GM23338 (cell line): ENCODE measurements at regions not wholly inside any gene's neighbourhood (a gene's known extent, or its start where the extent isn't known, plus 50 kb on each side); places are given as distances from the start of the nearest gene placed in this dataset.

ENCODE experiments used
- ATAC-seq: fragments of 200-7000 bp; cut with Tn5 transposase; 3 replicates; pipeline ENCODE4 v1.9.1; 2020
- DNase-seq: peaks from one replicate; pipeline ENCODE4 v3.0.0-alpha.2; 2015; ENCODE audit warnings: low spot score
- H2AFZ ChIP-seq: fragments of 200-600 bp; sonication (generic); 2 replicates; pipeline ENCODE4 v1.8.0; 2016; ENCODE audit warnings: antibody characterized with exemption, mild to moderate bottlenecking, moderate library complexity
- H3F3A ChIP-seq: fragments of 200-600 bp; sonication (generic); replicated peaks from 2 replicates; pipeline ENCODE4 v1.8.0; 2017; ENCODE audit warnings: antibody characterized with exemption, mixed run types, low read depth
- H3K27ac ChIP-seq: fragments of 200-600 bp; sonication (generic); 2 replicates; pipeline ENCODE4 v1.6.1; 2016; ENCODE audit warnings: low read depth
- H3K27me3 ChIP-seq: fragments of 200-600 bp; sonication (generic); 2 replicates; pipeline ENCODE4 v1.8.0; 2016; ENCODE audit warnings: mild to moderate bottlenecking, mixed run types, moderate library complexity; ENCODE audit not compliant: insufficient read depth
- H3K36me3 ChIP-seq: fragments of 200-600 bp; sonication (generic); 2 replicates; pipeline ENCODE4 v1.8.0; 2016; ENCODE audit warnings: mild to moderate bottlenecking; ENCODE audit not compliant: insufficient read depth
- H3K4me1 ChIP-seq: fragments of 200-600 bp; sonication (generic); 2 replicates; pipeline ENCODE4 v1.8.0; 2016; ENCODE audit warnings: mild to moderate bottlenecking, moderate library complexity; ENCODE audit not compliant: insufficient read depth
- H3K4me2 ChIP-seq: fragments of 200-600 bp; sonication (generic); 2 replicates; pipeline ENCODE4 v1.7.1; 2017; ENCODE audit warnings: mixed run types
- H3K4me3 ChIP-seq: fragments of 200-600 bp; sonication (generic); 2 replicates; pipeline ENCODE4 v1.6.1; 2016; ENCODE audit warnings: mixed run types
- H3K79me2 ChIP-seq: fragments of 200-600 bp; sonication (generic); replicated peaks from 2 replicates; pipeline ENCODE4 v1.8.0; 2017; ENCODE audit warnings: mild to moderate bottlenecking; ENCODE audit not compliant: insufficient read depth
- H3K9me2 ChIP-seq: fragments of 200-600 bp; sonication (generic); 2 replicates; pipeline ENCODE4 v1.8.0; 2017; ENCODE audit not compliant: insufficient read depth
- H4K20me1 ChIP-seq: fragments of 200-600 bp; sonication (generic); replicated peaks from 2 replicates; pipeline ENCODE4 v1.8.0; 2017; ENCODE audit warnings: mild to moderate bottlenecking; ENCODE audit not compliant: insufficient read depth
- H3K27ac Mint-ChIP-seq: 2 replicates; pipeline ENCODE4 v1.8.0; 2020; ENCODE audit warnings: inconsistent platforms, mild to moderate bottlenecking, moderate library complexity, mixed read lengths
- H3K27me3 Mint-ChIP-seq: 3 replicates; pipeline ENCODE4 v1.8.0; 2022; ENCODE audit warnings: low read depth, mild to moderate bottlenecking, moderate library complexity, mixed read lengths, inconsistent platforms; ENCODE audit not compliant: insufficient read depth, poor library complexity
- H3K36me3 Mint-ChIP-seq: 3 replicates; pipeline ENCODE4 v1.8.0; 2021; ENCODE audit warnings: low read depth, mild to moderate bottlenecking, inconsistent platforms, moderate library complexity, mixed read lengths
- H3K4me1 Mint-ChIP-seq: 3 replicates; pipeline ENCODE4 v1.8.0; 2020; ENCODE audit warnings: mild to moderate bottlenecking, inconsistent platforms, mixed read lengths
- H3K4me3 Mint-ChIP-seq: 3 replicates; pipeline ENCODE4 v1.8.0; 2021; ENCODE audit warnings: moderate library complexity, mild to moderate bottlenecking, inconsistent platforms, mixed read lengths
- H3K9me3 Mint-ChIP-seq: 3 replicates; pipeline ENCODE4 v1.8.0; 2020; ENCODE audit warnings: moderate library complexity, mild to moderate bottlenecking, inconsistent platforms, mixed read lengths
- CREB1 ChIP-seq: fragments of 250-450 bp; sonication (Bioruptor Pico); IDR thresholded peaks from 2 replicates; pipeline ENCODE4 v1.5.0; 2020; ENCODE audit warnings: low read depth, mild to moderate bottlenecking, moderate library complexity
- CTCF ChIP-seq, 2 experiments: fragments of 200-600 bp in 1 of 2; sonication (generic) in 1 of 2; conservative IDR thresholded peaks; 2 replicates each; pipeline versions ENCODE4 v1.5.1 to v1.6.1; 2016 to 2017; ENCODE audit warnings: antibody characterized with exemption in 2 of 2, low read depth in 2 of 2, mild to moderate bottlenecking in 2 of 2, moderate library complexity in 1 of 2
- ETS1 ChIP-seq: IDR thresholded peaks from 2 replicates; pipeline ENCODE4 v1.6.1; 2016; ENCODE audit warnings: antibody characterized with exemption
- EZH2 ChIP-seq: fragments of 200-600 bp; sonication (generic); IDR thresholded peaks from one replicate; pipeline ENCODE4 v1.8.0; 2017; ENCODE audit warnings: antibody characterized with exemption, mild to moderate bottlenecking, low read depth; ENCODE audit not compliant: unreplicated experiment
- EZH2phosphoT487 ChIP-seq: fragments of 200-600 bp; sonication (generic); IDR thresholded peaks from one replicate; pipeline ENCODE4 v1.8.1; 2018; ENCODE audit warnings: antibody characterized with exemption; ENCODE audit not compliant: unreplicated experiment
- JUNB ChIP-seq: IDR thresholded peaks from one replicate; pipeline ENCODE4 v1.6.1; 2016; ENCODE audit warnings: antibody characterized with exemption; ENCODE audit not compliant: unreplicated experiment
- NANOG ChIP-seq: IDR thresholded peaks from 2 replicates; pipeline ENCODE4 v1.6.1; 2016; ENCODE audit warnings: antibody characterized with exemption, borderline replicate concordance
- POLR2AphosphoS5 ChIP-seq: IDR thresholded peaks from 2 replicates; pipeline ENCODE4 v1.6.1; 2016; ENCODE audit warnings: antibody characterized with exemption, low read depth
- REST ChIP-seq: IDR thresholded peaks from one replicate; pipeline ENCODE4 v1.6.1; 2018; ENCODE audit warnings: antibody characterized with exemption; ENCODE audit not compliant: unreplicated experiment
- STAT1 ChIP-seq: IDR thresholded peaks from one replicate; pipeline ENCODE4 v1.6.1; 2016; ENCODE audit warnings: antibody characterized with exemption; ENCODE audit not compliant: unreplicated experiment
- ZNF114 ChIP-seq: fragments of 250-450 bp; sonication (Bioruptor Pico); IDR thresholded peaks from 2 replicates; pipeline ENCODE4 v1.5.0; 2020; ENCODE audit warnings: mild to moderate bottlenecking, moderate library complexity
- ZNF331 ChIP-seq: fragments of 250-450 bp; sonication (Bioruptor Pico); IDR thresholded peaks from 2 replicates; pipeline ENCODE4 v1.5.0; 2020; ENCODE audit warnings: low read depth, mild to moderate bottlenecking, moderate library complexity
- ZNF462 ChIP-seq: fragments of 250-450 bp; sonication (Bioruptor Pico); IDR thresholded peaks from 2 replicates; pipeline ENCODE4 v1.5.0; 2020; ENCODE audit warnings: mild to moderate bottlenecking, moderate library complexity

GRCh38 chr4:26208237-26208994 lies 112.4 kb upstream of the RBPJ start:
- Mint-ChIP-seq H3K36me3 (no peaks in the 10 kb centered on the region), H3K4me1 (peaks cover 14% of the 10 kb centered on the region; the same call in 2 of the 3 replicates), H3K27me3 (peaks cover 6% of the 10 kb centered on the region), H3K4me3 (no peak overlapping the region), H3K27ac (no peak overlapping the region), H3K9me3 (no peaks in the 10 kb centered on the region; the same call in 1 of the 3 replicates)
- H3K27ac ChIP-seq, result no peak overlapping the region
- H3K36me3 ChIP-seq, result no peaks in the 10 kb centered on the region
- no peaks in the 10 kb centered on the region for H3F3A ChIP-seq
- H3K4me3 ChIP-seq, result no peak overlapping the region
- no peak overlapping the region for H3K4me2 ChIP-seq
- 0 out of 2 replicates have a peak, but pooled peaks cover 2% of the 10 kb centered on the region for H3K9me2 ChIP-seq
- H3K79me2 ChIP-seq, result no peaks in the 10 kb centered on the region
- peaks cover 14% of the 10 kb centered on the region for H3K4me1 ChIP-seq
- ATAC-seq, result no peak
- H2AFZ ChIP-seq, result peak overlapping the region; percentile 80
- H3K27me3 ChIP-seq, result no peaks in the 10 kb centered on the region
- H4K20me1 ChIP-seq, result no peaks in the 10 kb centered on the region
- TF ChIP-seq STAT1, result no peak
- TF ChIP-seq REST, result no peak
- TF ChIP-seq EZH2phosphoT487, result no peak
- TF ChIP-seq EZH2, result no peak
- TF ChIP-seq ZNF462 (CRISPR knock-in tag), result no peak
- no peak for TF ChIP-seq ETS1
- no peak for TF ChIP-seq ZNF114 (CRISPR knock-in tag)
- TF ChIP-seq NANOG, result no peak
- no peak for TF ChIP-seq JUNB
- no peak for TF ChIP-seq POLR2AphosphoS5
- no peak for TF ChIP-seq CREB1 (CRISPR knock-in tag)
- TF ChIP-seq CTCF (conservative IDR thresholded peaks at IDR 0.05; ENCODE audit: low read depth in 2 of 2), result no peak
- TF ChIP-seq ZNF331 (CRISPR knock-in tag), result no peak
- DNase-seq, result no peak
